ENCODE measurements at regions not wholly inside any gene's neighbourhood (a gene's known extent, or its start where the extent isn't known, plus 50 kb on each side); places are given as distances from the start of the nearest gene placed in this dataset.

GRCh38 chr1:82214606-82215005, 413.9 kb downstream of the ADGRL2 start:
- TF ChIP-seq CTCF (conservative IDR thresholded peaks at IDR 0.05; ENCODE audit: low read depth, low read length) (no peak), EZH2 (IDR thresholded peaks at IDR 0.05; ENCODE audit: borderline replicate concordance, low read depth, low read length, poor library complexity, severe bottlenecking) (no peak)

Measured in A673 (cell line).